ENCODE measurements at regions not wholly inside any gene's neighbourhood (a gene's known extent, or its start where the extent isn't known, plus 50 kb on each side); places are given as distances from the start of the nearest gene placed in this dataset.

- H2BK5ac ChIP-seq (ENCODE audit: low read depth, low read length, poor library complexity, severe bottlenecking) = no peak overlapping the region
- no peak overlapping the region for H4K8ac ChIP-seq (ENCODE audit: low read length)
- no peak for DNase-seq
- no peak overlapping the region for H3K23ac ChIP-seq (ENCODE audit: low read length in 2 of 2)
- H4K91ac ChIP-seq (ENCODE audit: low read length) = no peak overlapping the region
- H2BK120ac ChIP-seq (ENCODE audit: low read depth, low read length) = no peak overlapping the region
- no peak overlapping the region for H3K4ac ChIP-seq (ENCODE audit: low read depth in 1 of 2, low read length in 2 of 2)
- no peak overlapping the region for H3K27ac ChIP-seq (ENCODE audit: low read length, poor library complexity, severe bottlenecking)
- no peak overlapping the region for H3K18ac ChIP-seq (ENCODE audit: low read depth in 1 of 2, low read length in 2 of 2)
- no peak overlapping the region for H2AK5ac ChIP-seq (ENCODE audit: low read length, severe bottlenecking)
- no peaks in the 10 kb centered on the region for H3K9me3 ChIP-seq (ENCODE audit: control insufficient read depth, low read length)
- H2BK12ac ChIP-seq (ENCODE audit: low read length in 2 of 2) = no peak overlapping the region
- H3K79me1 ChIP-seq (replicated peaks; ENCODE audit: low read length, poor library complexity, severe bottlenecking) = no peaks in the 10 kb centered on the region
- H2BK15ac ChIP-seq (ENCODE audit: low read depth, poor library complexity, severe bottlenecking) = no peak overlapping the region
- no peaks in the 10 kb centered on the region for H3K4me1 ChIP-seq (ENCODE audit: control insufficient read depth, insufficient read depth, low read depth, low read length)
- no peaks in the 10 kb centered on the region for H3K36me3 ChIP-seq (ENCODE audit: control insufficient read depth in 1 of 2, insufficient read depth in 2 of 2, low read depth in 1 of 2, low read length in 2 of 2)
- H3K4me3 ChIP-seq (ENCODE audit: insufficient read depth in 1 of 2, low read depth in 1 of 2, low read length in 2 of 2) = no peak overlapping the region
- H3K14ac ChIP-seq (ENCODE audit: low read length in 2 of 2) = no peak overlapping the region
- no peaks in the 10 kb centered on the region for H3K27me3 ChIP-seq (ENCODE audit: control insufficient read depth in 1 of 2, insufficient read depth in 1 of 2, low read length in 2 of 2)
- no peak overlapping the region for H3K9ac ChIP-seq (ENCODE audit: low read length)
- WGBS = no CpG with 5 or more reads among the region's 1 CpG
- H3K4me2 ChIP-seq (ENCODE audit: low read length, poor library complexity, severe bottlenecking) = no peak overlapping the region
- H2AFZ ChIP-seq (ENCODE audit: low read depth, low read length) = no peak overlapping the region
Observed at GRCh38 chr6:82737965-82738364, 327.7 kb downstream of the UBE3D start.

- no peak overlapping the region for H2BK12ac ChIP-seq (ENCODE audit: low read length in 2 of 2)
- H4K8ac ChIP-seq (ENCODE audit: low read length) = no peak overlapping the region
- H3K23ac ChIP-seq (ENCODE audit: low read length in 2 of 2) = no peak overlapping the region
- no peaks in the 10 kb centered on the region for H3K79me1 ChIP-seq (replicated peaks; ENCODE audit: low read length, poor library complexity, severe bottlenecking)
- no peak overlapping the region for H3K18ac ChIP-seq (ENCODE audit: low read depth in 1 of 2, low read length in 2 of 2)
- H3K27ac ChIP-seq (ENCODE audit: low read length, poor library complexity, severe bottlenecking) = no peak overlapping the region
- no peak overlapping the region for H2BK5ac ChIP-seq (ENCODE audit: low read depth, low read length, poor library complexity, severe bottlenecking)
- no peak overlapping the region for H3K4ac ChIP-seq (ENCODE audit: low read depth in 1 of 2, low read length in 2 of 2)
- no peaks in the 10 kb centered on the region for H3K9me3 ChIP-seq (ENCODE audit: control insufficient read depth, low read length)
- DNase-seq = no peak
- H3K36me3 ChIP-seq (ENCODE audit: control insufficient read depth in 1 of 2, insufficient read depth in 2 of 2, low read depth in 1 of 2, low read length in 2 of 2) = no peaks in the 10 kb centered on the region
- H3K27me3 ChIP-seq (ENCODE audit: control insufficient read depth in 1 of 2, insufficient read depth in 1 of 2, low read length in 2 of 2) = no peaks in the 10 kb centered on the region
- no peak overlapping the region for H3K4me3 ChIP-seq (ENCODE audit: insufficient read depth in 1 of 2, low read depth in 1 of 2, low read length in 2 of 2)
- no peak overlapping the region for H2BK120ac ChIP-seq (ENCODE audit: low read depth, low read length)
- no peak overlapping the region for H3K4me2 ChIP-seq (ENCODE audit: low read length, poor library complexity, severe bottlenecking)
- H2BK15ac ChIP-seq (ENCODE audit: low read depth, poor library complexity, severe bottlenecking) = no peak overlapping the region
- H3K4me1 ChIP-seq (ENCODE audit: control insufficient read depth, insufficient read depth, low read depth, low read length) = no peaks in the 10 kb centered on the region
- H3K14ac ChIP-seq (ENCODE audit: low read length in 2 of 2) = no peak overlapping the region
- H3K9ac ChIP-seq (ENCODE audit: low read length) = no peak overlapping the region
- H2AK5ac ChIP-seq (ENCODE audit: low read length, severe bottlenecking) = no peak overlapping the region
- WGBS = 33% methylated on average over 1 of the region's 1 CpG
- no peak overlapping the region for H4K91ac ChIP-seq (ENCODE audit: low read length)
- no peak overlapping the region for H2AFZ ChIP-seq (ENCODE audit: low read depth, low read length)
Observed at GRCh38 chr6:82738773-82739172, 326.9 kb downstream of the UBE3D start.

- Histone ChIP-seq H3K23ac (ENCODE audit: low read length in 2 of 2) (no peak overlapping the region), H3K18ac (ENCODE audit: low read depth in 1 of 2, low read length in 2 of 2) (no peak overlapping the region), H2BK5ac (ENCODE audit: low read depth, low read length, poor library complexity, severe bottlenecking) (no peak overlapping the region), H3K9me3 (ENCODE audit: control insufficient read depth, low read length) (no peaks in the 10 kb centered on the region), H3K27me3 (ENCODE audit: control insufficient read depth in 1 of 2, insufficient read depth in 1 of 2, low read length in 2 of 2) (no peaks in the 10 kb centered on the region), H3K4me2 (ENCODE audit: low read length, poor library complexity, severe bottlenecking) (no peak overlapping the region), H3K4me3 (ENCODE audit: insufficient read depth in 1 of 2, low read depth in 1 of 2, low read length in 2 of 2) (no peak overlapping the region), H2BK15ac (ENCODE audit: low read depth, poor library complexity, severe bottlenecking) (no peak overlapping the region), H2BK120ac (ENCODE audit: low read depth, low read length) (no peak overlapping the region), H3K36me3 (ENCODE audit: control insufficient read depth in 1 of 2, insufficient read depth in 2 of 2, low read depth in 1 of 2, low read length in 2 of 2) (no peaks in the 10 kb centered on the region), H2BK12ac (ENCODE audit: low read length in 2 of 2) (no peak overlapping the region), H4K8ac (ENCODE audit: low read length) (no peak overlapping the region), H2AFZ (ENCODE audit: low read depth, low read length) (no peak overlapping the region), H3K9ac (ENCODE audit: low read length) (no peak overlapping the region), H3K4me1 (ENCODE audit: control insufficient read depth, insufficient read depth, low read depth, low read length) (no peaks in the 10 kb centered on the region), H3K27ac (ENCODE audit: low read length, poor library complexity, severe bottlenecking) (no peak overlapping the region), H2AK5ac (ENCODE audit: low read length, severe bottlenecking) (no peak overlapping the region), H3K14ac (ENCODE audit: low read length in 2 of 2) (no peak overlapping the region), H4K91ac (ENCODE audit: low read length) (no peak overlapping the region), H3K4ac (ENCODE audit: low read depth in 1 of 2, low read length in 2 of 2) (no peak overlapping the region), H3K79me1 (replicated peaks; ENCODE audit: low read length, poor library complexity, severe bottlenecking) (no peaks in the 10 kb centered on the region)
- no peak for DNase-seq
- WGBS = no CpG with 5 or more reads among the region's 1 CpG
Observed at GRCh38 chr6:82739303-82739702, 326.3 kb downstream of the UBE3D start.

- Histone ChIP-seq H2BK15ac (ENCODE audit: low read depth, poor library complexity, severe bottlenecking) (no peak overlapping the region), H3K23ac (ENCODE audit: low read length in 2 of 2) (no peak overlapping the region), H2BK5ac (ENCODE audit: low read depth, low read length, poor library complexity, severe bottlenecking) (no peak overlapping the region), H4K8ac (ENCODE audit: low read length) (no peak overlapping the region), H3K36me3 (ENCODE audit: control insufficient read depth in 1 of 2, insufficient read depth in 2 of 2, low read depth in 1 of 2, low read length in 2 of 2) (no peaks in the 10 kb centered on the region), H3K9ac (ENCODE audit: low read length) (no peak overlapping the region), H2BK120ac (ENCODE audit: low read depth, low read length) (no peak overlapping the region), H2AFZ (ENCODE audit: low read depth, low read length) (no peak overlapping the region), H3K27me3 (ENCODE audit: control insufficient read depth in 1 of 2, insufficient read depth in 1 of 2, low read length in 2 of 2) (no peaks in the 10 kb centered on the region), H3K4me2 (ENCODE audit: low read length, poor library complexity, severe bottlenecking) (no peak overlapping the region), H3K27ac (ENCODE audit: low read length, poor library complexity, severe bottlenecking) (no peak overlapping the region), H3K4ac (ENCODE audit: low read depth in 1 of 2, low read length in 2 of 2) (no peak overlapping the region), H4K91ac (ENCODE audit: low read length) (no peak overlapping the region), H3K14ac (ENCODE audit: low read length in 2 of 2) (no peak overlapping the region), H3K4me3 (ENCODE audit: insufficient read depth in 1 of 2, low read depth in 1 of 2, low read length in 2 of 2) (no peak overlapping the region), H3K4me1 (ENCODE audit: control insufficient read depth, insufficient read depth, low read depth, low read length) (no peaks in the 10 kb centered on the region), H2BK12ac (ENCODE audit: low read length in 2 of 2) (no peak overlapping the region), H3K18ac (ENCODE audit: low read depth in 1 of 2, low read length in 2 of 2) (no peak overlapping the region), H3K9me3 (ENCODE audit: control insufficient read depth, low read length) (no peaks in the 10 kb centered on the region), H3K79me1 (replicated peaks; ENCODE audit: low read length, poor library complexity, severe bottlenecking) (no peaks in the 10 kb centered on the region), H2AK5ac (ENCODE audit: low read length, severe bottlenecking) (no peak overlapping the region)
- no peak for DNase-seq
- WGBS = 70% methylated on average over 3 of the region's 4 CpGs
Observed at GRCh38 chr6:82740072-82740471, 325.6 kb downstream of the UBE3D start.

Data from mesenchymal stem cell (in vitro differentiated cells and primary cell).